Activated T-cell treated with anti-CD3 and anti-CD28 coated beads, Interleukin-2, amount 50 U/mL, for 72 hours (primary cell): ENCODE measurements at regions not wholly inside any gene's neighbourhood (a gene's known extent, or its start where the extent isn't known, plus 50 kb on each side); places are given as distances from the start of the nearest gene placed in this dataset.

Experiments used
- ATAC-seq, 2 donors: fragments of 150-1000 bp; cut with Tn5 transposase; replicated peaks in 1 of 2; 2 replicates each; pipeline ENCODE4 v1.10.0; 2021; ENCODE audit warnings: moderate library complexity in 2 of 2, mild to moderate bottlenecking in 1 of 2
- DNase-seq, 2 donors: peaks; one replicate each; pipeline ENCODE4 v3.0.0; 2021 to 2022; ENCODE audit warnings: mixed read lengths in 1 of 2
- H3K27ac Mint-ChIP-seq: one replicate; pipeline ENCODE4 v1.8.0; 2022; ENCODE audit warnings: mild to moderate bottlenecking, moderate library complexity, mixed read lengths
- H3K27me3 Mint-ChIP-seq: one replicate; pipeline ENCODE4 v1.8.0; 2022; ENCODE audit warnings: low read depth, mixed read lengths
- H3K36me3 Mint-ChIP-seq, 2 donors: one replicate each; pipeline ENCODE4 v1.8.0; 2022; ENCODE audit warnings: mixed read lengths in 2 of 2, mild to moderate bottlenecking in 1 of 2; ENCODE audit not compliant: insufficient read depth in 2 of 2
- H3K4me1 Mint-ChIP-seq: one replicate; pipeline ENCODE4 v1.8.0; 2022; ENCODE audit warnings: low read depth, mixed read lengths
- H3K4me3 Mint-ChIP-seq, 2 donors: one replicate each; pipeline ENCODE4 v1.8.0; 2022; ENCODE audit warnings: mild to moderate bottlenecking in 2 of 2, mixed read lengths in 2 of 2, moderate library complexity in 2 of 2
- H3K9me3 Mint-ChIP-seq, 2 donors: one replicate each; pipeline ENCODE4 v1.8.0; 2022; ENCODE audit warnings: mixed read lengths in 2 of 2

- no peaks in the 10 kb centered on the region for H3K27me3 Mint-ChIP-seq
- no peak overlapping the region for H3K27ac Mint-ChIP-seq
- ATAC-seq: no peak
- peaks cover 6% of the 10 kb centered on the region for H3K4me1 Mint-ChIP-seq
- no peaks in the 10 kb centered on the region for H3K9me3 Mint-ChIP-seq
- DNase-seq: no peak
- H3K4me3 Mint-ChIP-seq: no peak overlapping the region
- no peaks in the 10 kb centered on the region for H3K36me3 Mint-ChIP-seq
Measured at GRCh38 chr14:71536927-71537772, 395.1 kb upstream of the RGS6 start.

- ATAC-seq: no peak
- Mint-ChIP-seq H3K27ac (no peak overlapping the region), H3K9me3 (no peaks in the 10 kb centered on the region)
Measured at GRCh38 chr14:71538288-71538687, 393.9 kb upstream of the RGS6 start.

GRCh38 chr14:71538938-71539649, 393.1 kb upstream of the RGS6 start:
- H3K4me3 Mint-ChIP-seq: no peak overlapping the region
- H3K27ac Mint-ChIP-seq: no peak overlapping the region
- DNase-seq (no peak), ATAC-seq (no peak)
- peaks cover 12% of the 10 kb centered on the region for H3K4me1 Mint-ChIP-seq
- no peaks in the 10 kb centered on the region for H3K9me3 Mint-ChIP-seq
- no peaks in the 10 kb centered on the region for H3K36me3 Mint-ChIP-seq
- no peaks in the 10 kb centered on the region for H3K27me3 Mint-ChIP-seq

More at GRCh38 chr14:71538288-71538687, 393.9 kb upstream of the RGS6 start:
- H3K4me3 Mint-ChIP-seq: no peak overlapping the region
- no peaks in the 10 kb centered on the region for H3K36me3 Mint-ChIP-seq
- H3K4me1 Mint-ChIP-seq: peaks cover 12% of the 10 kb centered on the region
- H3K27me3 Mint-ChIP-seq: no peaks in the 10 kb centered on the region
- no peak for DNase-seq

DNA sequence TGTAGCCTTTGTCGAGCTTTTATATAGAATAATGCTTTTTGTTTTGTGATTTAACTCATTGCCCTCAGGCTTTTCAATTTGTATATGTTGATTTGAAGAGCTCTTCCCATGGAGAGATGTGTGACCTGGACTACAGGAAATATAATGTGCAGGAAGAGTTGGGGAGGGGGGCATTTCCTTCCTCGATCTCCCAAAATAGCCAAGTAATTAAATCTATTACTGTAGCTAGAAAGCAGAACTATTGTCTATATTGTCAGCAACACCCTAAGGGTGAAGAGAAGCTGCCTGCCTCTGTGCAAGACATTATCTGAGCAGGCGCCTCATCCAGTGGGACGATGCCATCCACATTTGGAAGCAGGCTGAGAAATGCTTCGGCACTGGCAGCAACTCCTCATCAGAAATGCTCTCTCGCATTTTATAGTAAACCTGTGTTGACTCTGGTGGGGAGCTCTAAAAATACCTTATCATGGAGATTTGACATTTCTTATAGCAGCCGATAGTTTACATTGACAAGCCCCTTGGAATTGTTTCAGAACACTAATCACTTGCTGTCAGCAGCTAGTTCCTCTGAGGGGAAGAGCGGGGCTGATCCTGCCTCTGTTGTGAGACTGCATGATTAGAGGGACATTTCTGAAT, 392.5 kb upstream of the RGS6 start:
- H3K27ac Mint-ChIP-seq: no peak overlapping the region
- no peak for ATAC-seq

DNA sequence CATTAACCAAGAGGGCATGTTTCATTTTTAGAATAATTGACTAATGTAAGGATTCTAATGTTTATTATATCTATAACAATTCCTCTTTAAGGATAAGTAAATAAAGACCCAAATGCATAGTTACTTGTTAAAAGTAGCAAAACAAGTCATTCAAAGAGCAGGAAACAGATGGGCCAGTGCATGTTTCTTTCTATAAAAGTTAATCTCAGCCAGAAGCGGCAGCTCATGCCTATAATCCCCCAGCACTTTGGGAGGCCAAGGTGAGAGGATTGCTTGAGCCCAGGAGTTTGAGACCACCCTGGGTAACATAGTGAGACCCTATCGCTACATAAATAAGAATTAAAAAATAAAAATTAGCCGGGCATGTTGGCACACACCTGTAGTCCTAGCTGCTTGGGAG, 391.0 kb upstream of the RGS6 start:
- H3K27ac Mint-ChIP-seq: no peak overlapping the region
- DNase-seq (no peak), ATAC-seq (no peak)
- H3K9me3 Mint-ChIP-seq: no peaks in the 10 kb centered on the region
- H3K4me3 Mint-ChIP-seq: no peak overlapping the region
- H3K36me3 Mint-ChIP-seq: no peaks in the 10 kb centered on the region
- H3K4me1 Mint-ChIP-seq: peaks cover 12% of the 10 kb centered on the region
- H3K27me3 Mint-ChIP-seq: no peaks in the 10 kb centered on the region

More for the DNA sequence above, 392.5 kb upstream of the RGS6 start:
- no peak overlapping the region for H3K4me3 Mint-ChIP-seq
- no peaks in the 10 kb centered on the region for H3K27me3 Mint-ChIP-seq
- peaks cover 12% of the 10 kb centered on the region for H3K4me1 Mint-ChIP-seq
- no peak for DNase-seq
- H3K9me3 Mint-ChIP-seq: no peaks in the 10 kb centered on the region
- H3K36me3 Mint-ChIP-seq: no peaks in the 10 kb centered on the region

- H3K27me3 Mint-ChIP-seq: no peaks in the 10 kb centered on the region
- DNase-seq: no peak
- H3K36me3 Mint-ChIP-seq: no peaks in the 10 kb centered on the region
- no peak overlapping the region for H3K27ac Mint-ChIP-seq
- ATAC-seq: no peak
- peaks cover 12% of the 10 kb centered on the region for H3K4me1 Mint-ChIP-seq
- H3K4me3 Mint-ChIP-seq: no peak overlapping the region
- H3K9me3 Mint-ChIP-seq: no peaks in the 10 kb centered on the region
Measured at GRCh38 chr14:71541973-71542690, 390.1 kb upstream of the RGS6 start.

DNA sequence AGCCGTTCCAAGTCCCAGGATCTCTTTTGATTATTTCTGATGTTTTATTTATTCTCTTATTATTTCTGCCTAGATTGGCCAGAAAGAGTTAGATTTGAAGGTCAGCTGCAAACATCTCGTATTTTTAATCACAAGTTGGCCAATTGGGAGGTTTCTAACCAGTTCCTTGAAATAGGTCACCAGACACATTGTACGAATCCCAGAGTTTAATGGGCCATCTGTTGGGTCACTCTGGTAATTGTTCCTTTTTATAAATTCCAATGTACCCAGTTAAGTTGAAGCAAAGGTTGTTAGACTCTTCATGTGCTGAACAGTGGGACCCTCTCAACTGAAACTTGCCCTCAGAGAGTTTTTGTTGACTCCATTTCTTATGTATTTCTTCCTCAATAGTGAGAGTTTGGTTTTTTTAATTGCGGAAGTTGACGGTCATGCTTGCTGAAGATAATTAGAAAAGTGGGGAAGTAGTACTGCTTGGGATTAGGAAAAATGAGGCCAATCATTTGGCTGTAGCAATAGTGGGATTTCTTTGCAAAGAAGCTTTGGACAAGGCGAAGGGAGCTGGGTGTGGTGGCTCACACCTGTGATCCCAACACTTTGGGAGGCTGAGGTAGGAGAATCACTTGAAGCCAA, 382.7 kb upstream of the RGS6 start:
- Mint-ChIP-seq H3K4me1 (peaks cover 43% of the 10 kb centered on the region), H3K4me3 (no peak overlapping the region), H3K27ac (no peak overlapping the region), H3K27me3 (no peaks in the 10 kb centered on the region), H3K36me3 (no peaks in the 10 kb centered on the region), H3K9me3 (no peaks in the 10 kb centered on the region)
- no peak for DNase-seq
- no peak for ATAC-seq

DNA sequence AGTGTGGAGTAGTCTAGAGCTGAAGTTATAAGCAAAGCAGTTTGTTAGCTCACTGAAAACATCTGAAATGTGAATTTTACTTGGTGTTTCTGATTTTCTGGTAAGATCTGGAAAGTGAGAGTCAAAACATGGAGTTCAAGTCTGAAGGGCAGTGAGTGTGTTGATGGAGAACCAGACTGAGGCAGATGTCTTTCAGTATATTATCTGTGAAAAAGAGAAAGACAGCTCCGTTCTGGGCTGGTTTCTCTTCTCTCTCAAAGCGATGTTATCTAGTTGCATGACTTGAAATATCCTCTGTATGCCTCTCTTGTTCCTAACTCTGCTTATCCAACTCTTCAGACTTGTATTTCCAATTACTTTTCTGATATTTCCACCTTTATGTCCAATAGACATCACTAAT, 381.9 kb upstream of the RGS6 start:
- H3K27me3 Mint-ChIP-seq: no peaks in the 10 kb centered on the region
- H3K36me3 Mint-ChIP-seq: peaks cover 2 to 4% of the 10 kb centered on the region in 2 donors
- H3K27ac Mint-ChIP-seq: no peak overlapping the region
- no peak for ATAC-seq
- no peak for DNase-seq
- H3K4me3 Mint-ChIP-seq: peak overlapping the region in 1 of 2 donors; percentile 9
- peaks cover 0 to 1% of the 10 kb centered on the region in 2 donors for H3K9me3 Mint-ChIP-seq
- H3K4me1 Mint-ChIP-seq: peaks cover 51% of the 10 kb centered on the region

GRCh38 chr14:71551291-71551950, 380.8 kb upstream of the RGS6 start:
- Mint-ChIP-seq H3K9me3 (peaks cover 0 to 1% of the 10 kb centered on the region in 2 donors), H3K4me1 (peaks cover 62% of the 10 kb centered on the region), H3K27ac (no peak overlapping the region)

GRCh38 chr14:71552809-71553208, 379.4 kb upstream of the RGS6 start:
- H3K36me3 Mint-ChIP-seq: peaks cover 2 to 4% of the 10 kb centered on the region in 2 donors
- DNase-seq (no peak), ATAC-seq (no peak)
- peak overlapping the region; percentile 52 for H3K27ac Mint-ChIP-seq
- H3K4me3 Mint-ChIP-seq: no peak overlapping the region
- peaks cover 0 to 1% of the 10 kb centered on the region in 2 donors for H3K9me3 Mint-ChIP-seq
- peaks cover 74% of the 10 kb centered on the region for H3K4me1 Mint-ChIP-seq
- H3K27me3 Mint-ChIP-seq: no peaks in the 10 kb centered on the region

More at GRCh38 chr14:71551291-71551950, 380.8 kb upstream of the RGS6 start:
- DNase-seq (no peak), ATAC-seq (no peak)
- Mint-ChIP-seq H3K27me3 (no peaks in the 10 kb centered on the region), H3K4me3 (no peak overlapping the region), H3K36me3 (peaks cover 2 to 4% of the 10 kb centered on the region in 2 donors)

- Mint-ChIP-seq H3K36me3 (peaks cover 2 to 4% of the 10 kb centered on the region in 2 donors), H3K9me3 (peaks cover 0 to 1% of the 10 kb centered on the region in 2 donors), H3K4me3 (peak overlapping the region in 1 of 2 donors; percentile 5), H3K27me3 (no peaks in the 10 kb centered on the region), H3K27ac (peak overlapping the region; percentile 66), H3K4me1 (peaks cover 83% of the 10 kb centered on the region)
- DNase-seq (no peak), ATAC-seq (no peak)
Measured at GRCh38 chr14:71553779-71554178, 378.4 kb upstream of the RGS6 start.

- peak overlapping the region; percentile 55 for H3K27ac Mint-ChIP-seq
- peaks cover 87% of the 10 kb centered on the region for H3K4me1 Mint-ChIP-seq
- ATAC-seq: no peak
- peak overlapping the region; percentile 60 to 79 for H3K4me3 Mint-ChIP-seq
- H3K27me3 Mint-ChIP-seq: no peaks in the 10 kb centered on the region
- H3K9me3 Mint-ChIP-seq: peaks cover 0 to 1% of the 10 kb centered on the region in 2 donors
- H3K36me3 Mint-ChIP-seq: peaks cover 2 to 4% of the 10 kb centered on the region in 2 donors
- peak; percentile 10 to 19 for DNase-seq
Measured at GRCh38 chr14:71554323-71554722, 377.9 kb upstream of the RGS6 start.
